ENCODE measurements at regions not wholly inside any gene's neighbourhood (a gene's known extent, or its start where the extent isn't known, plus 50 kb on each side); places are given as distances from the start of the nearest gene placed in this dataset.

DNA sequence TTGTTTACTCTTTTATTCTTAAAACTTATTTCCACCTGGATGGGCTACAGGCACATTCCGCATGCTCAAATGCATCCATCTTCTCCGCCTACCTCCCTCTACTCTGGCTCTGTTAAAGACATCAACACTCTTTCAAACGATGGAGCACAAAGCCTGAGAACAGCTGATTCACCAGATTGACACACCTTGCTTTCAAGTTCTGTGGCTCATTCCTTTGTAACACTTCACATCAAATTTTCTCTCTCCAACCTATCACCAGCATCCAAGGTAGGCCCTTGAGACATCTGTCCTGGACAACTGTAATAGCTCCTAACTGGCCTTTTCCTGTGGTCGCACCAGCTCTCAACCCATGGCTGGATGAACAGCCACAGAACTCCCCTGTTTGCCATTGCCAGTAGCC lies 274.5 kb downstream of the BCL11A start:
- TF ChIP-seq EZH2phosphoT487 (IDR thresholded peaks at IDR 0.05; ENCODE audit: insufficient read depth, low read depth) (no peak), EZH2 (IDR thresholded peaks at IDR 0.05; ENCODE audit: insufficient read depth, poor library complexity, severe bottlenecking) (no peak)

Data from GM23248 (cell line).